OCI-LY3 (cell line): ENCODE measurements at regions not wholly inside any gene's neighbourhood (a gene's known extent, or its start where the extent isn't known, plus 50 kb on each side); places are given as distances from the start of the nearest gene placed in this dataset.

Experiments
- H2AFZ ChIP-seq: fragments of 200-600, 300-600 bp; shearing (Covaris generic); 2 replicates; pipeline ENCODE4 v1.6.0; 2014; ENCODE audit warnings: antibody characterized with exemption, low read depth, low read length
- H3K27ac ChIP-seq: fragments of 200-600, 300-600 bp; sonication (generic); 2 replicates; pipeline ENCODE4 v1.5.1; 2014; ENCODE audit warnings: mild to moderate bottlenecking, low read length, moderate library complexity, mixed read lengths
- H3K27me3 ChIP-seq: fragments of 200-600, 300-600 bp; sonication (generic); 2 replicates; pipeline ENCODE4 v1.6.1; 2014; ENCODE audit warnings: low read depth, low read length, mixed read lengths
- H3K36me3 ChIP-seq: fragments of 200-600, 300-600 bp; sonication (generic); replicated peaks from 2 replicates; pipeline ENCODE3; 2014; ENCODE audit warnings: low read depth, low read length, mixed read lengths
- H3K4me1 ChIP-seq: fragments of 300-600, 200-600 bp; sonication (generic); 2 replicates; pipeline ENCODE4 v1.6.1; 2014; ENCODE audit warnings: low read length, mixed read lengths
- H3K4me2 ChIP-seq: fragments of 200-600, 300-600 bp; sonication (generic); 2 replicates; pipeline ENCODE4 v1.6.1; 2014; ENCODE audit warnings: low read length, mixed read lengths
- H3K4me3 ChIP-seq: fragments of 300-600, 200-600 bp; sonication (generic); 2 replicates; pipeline ENCODE4 v1.5.1; 2014; ENCODE audit warnings: antibody characterized with exemption, mild to moderate bottlenecking, low read length, moderate library complexity
- H3K79me2 ChIP-seq: fragments of 300-600, 200-600 bp; shearing (Covaris generic); 2 replicates; pipeline ENCODE4 v1.6.1; 2014; ENCODE audit warnings: mild to moderate bottlenecking, low read length, mixed read lengths
- H3K9ac ChIP-seq: fragments of 300-600, 200-600 bp; shearing (Covaris generic); 2 replicates; pipeline ENCODE4 v1.6.0; 2014; ENCODE audit warnings: mild to moderate bottlenecking, low read length, moderate library complexity
- H3K9me3 ChIP-seq: fragments of 200-600, 300-600 bp; shearing (Covaris generic); 2 replicates; pipeline ENCODE4 v1.6.1; 2014; ENCODE audit warnings: low read length, mixed read lengths; ENCODE audit not compliant: insufficient read depth
- H4K20me1 ChIP-seq: fragments of 200-600, 300-600 bp; sonication (generic); 2 replicates; pipeline ENCODE4 v1.6.1; 2016; ENCODE audit warnings: low read length, mixed read lengths; ENCODE audit not compliant: insufficient read depth
- CTCF ChIP-seq: fragments of 200-600, 300-600 bp; sonication (generic); IDR thresholded peaks from 2 replicates; pipeline ENCODE4 v1.5.1; 2014; ENCODE audit warnings: antibody characterized with exemption, low read length, low read depth
- EZH2phosphoT487 ChIP-seq: fragments of 200-600 bp; shearing (Covaris generic); IDR thresholded peaks from 2 replicates; pipeline ENCODE4 v1.6.1; 2018; ENCODE audit warnings: antibody characterized with exemption, mixed run types, low read depth

- no peaks in the 10 kb centered on the region for H3K9me3 ChIP-seq
- H3K27me3 ChIP-seq = no peaks in the 10 kb centered on the region
- H3K27ac ChIP-seq = no peak overlapping the region
- H3K79me2 ChIP-seq = no peaks in the 10 kb centered on the region
- H3K36me3 ChIP-seq = no peaks in the 10 kb centered on the region
- H3K4me2 ChIP-seq = no peak overlapping the region
- H2AFZ ChIP-seq = no peak overlapping the region
- H3K4me1 ChIP-seq = no peaks in the 10 kb centered on the region
- no peak for TF ChIP-seq CTCF
- no peak for TF ChIP-seq EZH2phosphoT487
- H3K9ac ChIP-seq = no peak overlapping the region
- H4K20me1 ChIP-seq = no peaks in the 10 kb centered on the region
- no peak overlapping the region for H3K4me3 ChIP-seq
Observed at GRCh38 chr6:122114717-122115116, 284.7 kb upstream of the HSF2 start.

GRCh38 chr6:122116119-122116834 lies 283.2 kb upstream of the HSF2 start:
- no peak overlapping the region for H3K9ac ChIP-seq
- no peak overlapping the region for H3K27ac ChIP-seq
- no peaks in the 10 kb centered on the region for H3K36me3 ChIP-seq
- H4K20me1 ChIP-seq = no peaks in the 10 kb centered on the region
- no peak overlapping the region for H3K4me2 ChIP-seq
- H3K9me3 ChIP-seq = no peaks in the 10 kb centered on the region
- no peaks in the 10 kb centered on the region for H3K27me3 ChIP-seq
- H3K4me3 ChIP-seq = no peak overlapping the region
- H3K79me2 ChIP-seq = no peaks in the 10 kb centered on the region
- no peak overlapping the region for H2AFZ ChIP-seq
- TF ChIP-seq CTCF (no peak), EZH2phosphoT487 (no peak)
- H3K4me1 ChIP-seq = no peaks in the 10 kb centered on the region

- Histone ChIP-seq H3K4me1 (no peaks in the 10 kb centered on the region), H3K79me2 (no peaks in the 10 kb centered on the region), H3K27me3 (no peaks in the 10 kb centered on the region), H3K9ac (no peak overlapping the region), H3K9me3 (no peaks in the 10 kb centered on the region), H3K4me2 (no peak overlapping the region), H3K4me3 (no peak overlapping the region), H4K20me1 (no peaks in the 10 kb centered on the region), H3K36me3 (no peaks in the 10 kb centered on the region), H3K27ac (no peak overlapping the region), H2AFZ (no peak overlapping the region)
- TF ChIP-seq CTCF (no peak), EZH2phosphoT487 (no peak)
Observed at GRCh38 chr6:122116835-122117627, 282.4 kb upstream of the HSF2 start.

GRCh38 chr6:122118945-122119506 lies 280.4 kb upstream of the HSF2 start:
- TF ChIP-seq CTCF (no peak), EZH2phosphoT487 (no peak)
- H2AFZ ChIP-seq = no peak overlapping the region
- no peaks in the 10 kb centered on the region for H3K79me2 ChIP-seq
- no peak overlapping the region for H3K4me3 ChIP-seq
- H3K36me3 ChIP-seq = no peaks in the 10 kb centered on the region
- no peaks in the 10 kb centered on the region for H3K27me3 ChIP-seq
- H3K4me2 ChIP-seq = no peak overlapping the region
- no peak overlapping the region for H3K27ac ChIP-seq
- no peaks in the 10 kb centered on the region for H3K4me1 ChIP-seq
- no peaks in the 10 kb centered on the region for H3K9me3 ChIP-seq
- no peaks in the 10 kb centered on the region for H4K20me1 ChIP-seq
- H3K9ac ChIP-seq = no peak overlapping the region
